Kidney tubule cell (primary cell): ENCODE measurements at regions not wholly inside any gene's neighbourhood (a gene's known extent, or its start where the extent isn't known, plus 50 kb on each side); places are given as distances from the start of the nearest gene placed in this dataset.
"Not testable (repeated sequence)": the region's sequence is repeated elsewhere in the genome, so short reads cannot be mapped to it uniquely, and the experiment has no call there.

Experiments used
- DNase-seq: peaks from one replicate; pipeline ENCODE4 v3.0.0-alpha.2; 2018; ENCODE audit warnings: low spot score

- DNase-seq: peak; percentile 77
Observed at GRCh38 chr2:54065411-54065810, 50.0 kb upstream of the ACYP2 start.

- no peak for DNase-seq
Observed at GRCh38 chr2:54063967-54064535, 51.4 kb upstream of the ACYP2 start.

GRCh38 chr2:54062401-54062800 is 53.0 kb upstream of the ACYP2 start:
- no peak for DNase-seq

- DNase-seq: no peak
Observed at GRCh38 chr2:54061272-54061671, 54.1 kb upstream of the ACYP2 start.

- DNase-seq: no peak
Observed at GRCh38 chr2:54059986-54060385, 55.4 kb upstream of the ACYP2 start.

- DNase-seq: no peak
Observed at GRCh38 chr2:54059504-54059903, 55.9 kb upstream of the ACYP2 start.

GRCh38 chr2:54058449-54058848 is 57.0 kb upstream of the ACYP2 start:
- no peak for DNase-seq

- DNase-seq: no peak
Observed at GRCh38 chr2:54054774-54055173, 60.6 kb upstream of the ACYP2 start.

- DNase-seq: no peak
Observed at GRCh38 chr2:54054271-54054670, 61.1 kb upstream of the ACYP2 start.

- no peak for DNase-seq
Observed at GRCh38 chr2:54053830-54054229, 61.6 kb upstream of the ACYP2 start.

GRCh38 chr2:54052825-54053718 is 62.3 kb upstream of the ACYP2 start:
- DNase-seq: peak; percentile 5

- no peak for DNase-seq
Observed at GRCh38 chr2:54050445-54050844, 65.0 kb upstream of the ACYP2 start.

GRCh38 chr2:54049365-54049764 is 66.0 kb upstream of the ACYP2 start:
- DNase-seq: no peak

- DNase-seq: not testable (repeated sequence)
Observed at GRCh38 chr2:54048896-54049295, 66.5 kb upstream of the ACYP2 start.

- no peak for DNase-seq
Observed at GRCh38 chr2:54048117-54048785, 67.2 kb upstream of the ACYP2 start.

- DNase-seq: no peak
Observed at GRCh38 chr2:54047658-54048057, 67.8 kb upstream of the ACYP2 start.

- no peak for DNase-seq
Observed at GRCh38 chr2:54047091-54047490, 68.3 kb upstream of the ACYP2 start.

GRCh38 chr2:54042897-54043620 is 72.3 kb upstream of the PSME4 start:
- no peak for DNase-seq

GRCh38 chr2:54042341-54042740 is 71.5 kb upstream of the PSME4 start:
- no peak for DNase-seq

- DNase-seq: no peak
Observed at GRCh38 chr2:54041135-54041534, 70.3 kb upstream of the PSME4 start.

- no peak for DNase-seq
Observed at GRCh38 chr2:54040685-54041084, 69.9 kb upstream of the PSME4 start.

GRCh38 chr2:54040250-54040649 is 69.5 kb upstream of the PSME4 start:
- DNase-seq: no peak
